Activated CD4-positive, alpha-beta memory T cell treated with anti-CD3 and anti-CD28 coated beads, Interleukin-2, amount 10 ng/mL, durations not matched to agents 7 days and 5 days (primary cell): ENCODE measurements at regions not wholly inside any gene's neighbourhood (a gene's known extent, or its start where the extent isn't known, plus 50 kb on each side); places are given as distances from the start of the nearest gene placed in this dataset.
"Not testable (repeated sequence)": the region's sequence is repeated elsewhere in the genome, so short reads cannot be mapped to it uniquely, and the experiment has no call there.

Source experiments
- CTCF ChIA-PET: fragments of 350-600 bp; sonication (Branson Sonifier 250); formaldehyde crosslinking; loops from one replicate; lab custom pipeline; 2021; ENCODE audit warnings: antibody characterized with exemption, inconsistent platforms; lab: Charles Lee
- POLR2A ChIA-PET: fragments of 350-600 bp; sonication (Branson Sonifier 250); formaldehyde crosslinking; loops from one replicate; lab custom pipeline; 2021; ENCODE audit warnings: antibody characterized with exemption; lab: Charles Lee
- DNase-seq: peaks from one replicate; pipeline ENCODE4 v3.0.0-alpha.2; 2020
- H3K27ac Mint-ChIP-seq: one replicate; pipeline ENCODE4 v1.8.0; 2021; ENCODE audit warnings: mild to moderate bottlenecking, mixed read lengths
- H3K27me3 Mint-ChIP-seq: one replicate; pipeline ENCODE4 v1.8.0; 2021; ENCODE audit warnings: mixed read lengths
- H3K36me3 Mint-ChIP-seq: one replicate; pipeline ENCODE4 v1.8.0; 2021; ENCODE audit warnings: low read depth, mixed read lengths
- H3K4me1 Mint-ChIP-seq: one replicate; pipeline ENCODE4 v1.8.0; 2021; ENCODE audit warnings: mixed read lengths
- H3K4me3 Mint-ChIP-seq: one replicate; pipeline ENCODE4 v1.8.0; 2021; ENCODE audit warnings: mild to moderate bottlenecking, mixed read lengths
- H3K9me3 Mint-ChIP-seq: one replicate; pipeline ENCODE4 v1.8.0; 2021; ENCODE audit warnings: mixed read lengths

DNA sequence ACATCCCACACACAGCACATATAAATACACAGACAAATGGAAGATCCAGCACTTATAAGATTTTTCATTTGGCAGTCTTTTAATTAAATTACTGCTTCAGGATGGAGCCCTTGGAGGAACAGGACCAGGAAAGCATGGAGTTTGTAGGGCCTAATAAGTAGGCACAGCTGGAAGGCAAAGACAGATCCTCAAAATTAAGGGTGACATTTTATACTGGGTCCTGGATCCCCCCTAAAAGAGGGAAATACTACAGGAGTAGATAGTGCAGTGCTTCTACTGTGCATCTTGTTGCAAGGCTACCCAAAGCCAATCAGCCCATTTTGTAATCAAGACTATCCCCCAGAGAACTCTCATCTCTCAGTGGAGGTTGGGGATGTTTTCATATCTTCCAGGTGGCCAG, 1860.7 kb upstream of the PCDH10 start:
- no peaks in the 10 kb centered on the region for H3K27me3 Mint-ChIP-seq
- H3K4me3 Mint-ChIP-seq, result no peak overlapping the region
- H3K9me3 Mint-ChIP-seq, result peaks cover 8% of the 10 kb centered on the region
- DNase-seq, result no peak
- ChIA-PET POLR2A (no interaction called here), CTCF (no interaction called here)
- no peak overlapping the region for H3K27ac Mint-ChIP-seq
- no peaks in the 10 kb centered on the region for H3K4me1 Mint-ChIP-seq
- H3K36me3 Mint-ChIP-seq, result no peaks in the 10 kb centered on the region

DNA sequence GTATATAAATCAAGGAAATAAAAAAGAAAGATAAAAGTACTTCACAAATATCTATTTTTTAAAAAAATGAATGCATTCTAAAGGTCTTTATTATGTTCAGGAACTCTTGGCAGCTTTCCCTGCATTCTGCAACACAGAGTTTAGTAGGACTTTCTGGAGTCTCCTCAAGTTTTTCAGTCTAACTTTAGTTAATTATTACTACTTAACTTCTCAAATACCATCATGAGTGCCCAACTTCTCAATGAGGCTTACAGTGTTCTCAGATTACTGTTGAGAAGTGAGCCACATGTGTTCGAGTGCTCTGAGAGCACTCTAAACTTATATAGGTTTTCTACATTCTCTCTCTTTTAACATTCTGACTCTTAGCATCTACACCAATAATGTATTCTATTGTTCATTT, 1852.9 kb upstream of the PCDH10 start:
- CTCF ChIA-PET, result no interaction called here
- H3K9me3 Mint-ChIP-seq, result no peaks in the 10 kb centered on the region
- no peak overlapping the region for H3K27ac Mint-ChIP-seq
- H3K27me3 Mint-ChIP-seq, result no peaks in the 10 kb centered on the region
- no peak overlapping the region for H3K4me3 Mint-ChIP-seq
- DNase-seq, result no peak
- H3K4me1 Mint-ChIP-seq, result no peaks in the 10 kb centered on the region
- POLR2A ChIA-PET, result no interaction called here
- no peaks in the 10 kb centered on the region for H3K36me3 Mint-ChIP-seq

DNA sequence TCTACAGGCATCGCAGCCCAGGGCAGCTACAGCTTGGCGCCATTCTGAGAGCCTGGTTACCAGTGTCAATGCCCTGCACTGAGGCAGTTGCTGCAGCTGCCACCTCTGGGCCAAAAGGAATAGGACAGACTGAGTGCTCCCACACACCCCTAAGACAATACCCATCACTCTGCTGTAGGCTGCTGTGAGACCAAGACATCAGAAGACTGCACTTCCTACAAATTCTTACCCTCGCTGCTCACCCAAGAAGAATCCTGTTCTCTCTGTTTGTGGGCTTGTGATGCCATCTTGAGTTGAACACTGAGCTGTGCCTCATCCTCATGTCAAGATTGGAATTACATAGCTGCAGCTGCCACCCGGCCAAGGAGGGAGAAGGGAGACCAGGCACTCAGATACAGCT, 1847.0 kb upstream of the PCDH10 start:
- no peak overlapping the region for H3K4me3 Mint-ChIP-seq
- H3K4me1 Mint-ChIP-seq, result no peaks in the 10 kb centered on the region
- peaks cover 4% of the 10 kb centered on the region for H3K9me3 Mint-ChIP-seq
- no peak for DNase-seq
- no peaks in the 10 kb centered on the region for H3K27me3 Mint-ChIP-seq
- POLR2A ChIA-PET, result no interaction called here
- no peak overlapping the region for H3K27ac Mint-ChIP-seq
- H3K36me3 Mint-ChIP-seq, result no peaks in the 10 kb centered on the region
- CTCF ChIA-PET, result no interaction called here

DNA sequence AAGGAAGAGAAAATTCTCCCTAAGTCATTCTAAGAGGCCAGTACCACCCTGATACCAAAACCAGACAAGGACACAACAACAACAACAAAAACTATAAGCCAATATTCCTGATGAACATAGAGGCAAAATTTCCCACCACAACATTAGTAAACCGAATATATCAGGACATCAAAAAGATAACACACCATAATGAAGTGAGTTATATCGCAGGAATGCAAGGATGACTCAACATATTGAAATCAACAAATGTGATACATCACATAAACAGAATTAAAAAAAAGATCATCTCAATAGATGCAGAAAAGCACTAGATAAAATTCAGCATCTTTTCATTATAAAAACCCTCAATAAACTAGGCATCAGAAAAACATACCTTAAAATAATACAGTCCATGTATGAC, 1844.4 kb upstream of the PCDH10 start:
- peaks cover 7% of the 10 kb centered on the region for H3K9me3 Mint-ChIP-seq
- DNase-seq, result no peak
- no peak overlapping the region for H3K4me3 Mint-ChIP-seq
- POLR2A ChIA-PET, result no interaction called here
- no peaks in the 10 kb centered on the region for H3K27me3 Mint-ChIP-seq
- H3K4me1 Mint-ChIP-seq, result no peaks in the 10 kb centered on the region
- no peak overlapping the region for H3K27ac Mint-ChIP-seq
- no peaks in the 10 kb centered on the region for H3K36me3 Mint-ChIP-seq
- CTCF ChIA-PET, result no interaction called here

DNA sequence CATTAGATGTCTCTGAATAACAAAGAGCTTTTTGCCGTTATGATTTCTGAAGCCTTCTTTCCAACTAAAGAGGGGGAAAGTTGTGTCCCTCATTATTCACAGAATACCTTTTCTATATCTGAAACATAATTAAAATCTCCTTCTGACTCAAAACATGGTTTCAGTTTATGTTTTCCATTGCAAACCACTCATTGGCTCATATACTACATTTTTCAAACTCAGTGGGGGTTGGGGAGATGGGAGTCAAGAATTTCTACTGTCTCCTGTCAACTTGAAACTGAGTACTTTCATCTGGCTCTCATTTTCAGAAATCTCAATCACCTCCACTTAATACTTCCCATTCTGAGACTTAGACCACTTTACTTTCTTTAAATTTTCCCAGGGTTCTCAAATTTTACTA, 1839.5 kb upstream of the PCDH10 start:
- CTCF ChIA-PET, result no interaction called here

DNA sequence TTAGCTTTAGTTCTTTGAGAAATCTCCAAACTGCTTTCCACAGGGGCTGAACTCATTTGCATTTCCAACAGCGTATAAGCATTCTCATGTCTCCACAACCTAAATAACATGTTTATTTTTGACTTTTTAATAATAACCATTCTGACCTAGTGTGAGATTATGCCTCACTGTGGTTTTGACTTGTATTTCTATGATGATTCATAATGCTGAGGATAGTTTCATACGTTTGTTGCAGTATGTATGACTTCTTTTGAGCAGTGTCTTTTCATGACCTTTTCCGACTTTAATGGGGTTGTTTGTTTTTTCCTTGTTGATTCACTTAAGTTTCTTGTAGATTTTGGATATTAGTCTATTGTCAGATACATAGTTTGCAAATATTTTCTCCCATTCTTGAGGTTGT, 1833.0 kb upstream of the PCDH10 start:
- no peak for DNase-seq
- Mint-ChIP-seq H3K27me3 (no peaks in the 10 kb centered on the region), H3K4me1 (no peaks in the 10 kb centered on the region), H3K9me3 (peaks cover 1% of the 10 kb centered on the region), H3K36me3 (no peaks in the 10 kb centered on the region), H3K4me3 (no peak overlapping the region), H3K27ac (no peak overlapping the region)
- POLR2A ChIA-PET, result no interaction called here
- CTCF ChIA-PET, result no interaction called here

More for the DNA sequence above, 1839.5 kb upstream of the PCDH10 start:
- H3K27ac Mint-ChIP-seq, result no peak overlapping the region
- DNase-seq, result no peak
- H3K4me1 Mint-ChIP-seq, result no peaks in the 10 kb centered on the region
- no peaks in the 10 kb centered on the region for H3K36me3 Mint-ChIP-seq
- POLR2A ChIA-PET, result no interaction called here
- no peak overlapping the region for H3K4me3 Mint-ChIP-seq
- H3K9me3 Mint-ChIP-seq, result peaks cover 3% of the 10 kb centered on the region
- no peaks in the 10 kb centered on the region for H3K27me3 Mint-ChIP-seq

DNA sequence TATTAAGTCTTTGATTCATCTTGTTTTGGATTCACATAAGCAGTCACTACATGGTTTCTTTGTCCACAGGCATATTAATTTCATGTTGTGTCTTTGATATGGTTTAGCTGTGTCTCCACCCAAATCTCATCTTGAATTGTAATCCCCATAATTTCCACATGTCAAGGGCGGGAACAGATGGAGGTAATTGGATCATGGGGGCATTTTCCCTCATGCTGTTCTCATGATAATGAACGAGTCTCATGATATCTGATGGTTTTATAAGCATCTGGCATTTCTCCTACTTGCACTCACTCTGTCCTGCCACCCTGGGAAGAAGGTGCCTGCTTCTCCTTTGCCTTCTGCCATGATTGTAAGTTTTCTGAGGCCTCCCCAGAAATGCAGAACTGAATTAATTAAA, 1811.2 kb upstream of the PCDH10 start:
- no peaks in the 10 kb centered on the region for H3K27me3 Mint-ChIP-seq
- no peak overlapping the region for H3K4me3 Mint-ChIP-seq
- no peak overlapping the region for H3K27ac Mint-ChIP-seq
- H3K9me3 Mint-ChIP-seq, result no peaks in the 10 kb centered on the region
- CTCF ChIA-PET, result no interaction called here
- H3K4me1 Mint-ChIP-seq, result no peaks in the 10 kb centered on the region
- POLR2A ChIA-PET, result no interaction called here
- H3K36me3 Mint-ChIP-seq, result no peaks in the 10 kb centered on the region
- no peak for DNase-seq

DNA sequence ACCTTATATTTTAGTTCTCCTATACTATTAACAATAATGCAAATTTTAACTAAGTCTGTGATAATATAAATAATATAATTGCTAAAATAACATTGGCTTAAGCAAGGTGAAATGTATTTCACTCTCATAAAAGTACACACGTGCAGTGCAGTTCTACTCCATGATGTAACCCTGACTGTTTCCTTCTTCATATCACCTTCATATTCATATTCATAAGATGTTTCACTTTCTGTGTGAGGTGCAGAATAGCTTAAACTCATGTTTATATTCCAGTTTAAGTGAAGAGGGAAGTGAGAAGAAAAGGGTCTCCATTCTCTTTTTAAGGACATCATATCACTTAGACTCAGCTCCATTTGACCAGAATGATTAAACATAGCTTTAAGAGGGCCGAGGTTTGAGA, 1810.0 kb upstream of the PCDH10 start:
- Mint-ChIP-seq H3K4me3 (no peak overlapping the region), H3K9me3 (no peaks in the 10 kb centered on the region), H3K4me1 (no peaks in the 10 kb centered on the region), H3K27me3 (no peaks in the 10 kb centered on the region), H3K36me3 (no peaks in the 10 kb centered on the region), H3K27ac (no peak overlapping the region)
- CTCF ChIA-PET, result no interaction called here
- POLR2A ChIA-PET, result no interaction called here
- no peak for DNase-seq

DNA sequence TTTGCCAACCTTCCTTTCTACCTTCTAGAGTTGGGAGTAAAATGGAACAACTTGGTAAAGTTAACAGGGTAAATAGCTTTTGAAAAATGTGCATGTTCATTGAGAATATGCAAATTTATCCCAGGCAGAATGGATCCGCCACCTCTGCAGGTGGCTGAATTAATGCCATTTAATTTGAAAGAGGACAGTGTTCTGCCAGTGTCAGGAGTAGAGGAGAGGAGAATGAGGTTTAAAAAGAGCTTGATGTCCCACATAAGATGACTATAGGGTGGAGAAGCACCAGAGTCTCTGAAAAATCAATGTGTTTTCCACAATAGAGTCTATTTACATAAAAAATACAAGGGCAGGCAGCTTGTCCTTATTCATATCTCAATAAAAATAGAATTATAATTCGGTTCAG, 1804.3 kb upstream of the PCDH10 start:
- CTCF ChIA-PET, result no interaction called here
- H3K4me3 Mint-ChIP-seq, result no peak overlapping the region

DNA sequence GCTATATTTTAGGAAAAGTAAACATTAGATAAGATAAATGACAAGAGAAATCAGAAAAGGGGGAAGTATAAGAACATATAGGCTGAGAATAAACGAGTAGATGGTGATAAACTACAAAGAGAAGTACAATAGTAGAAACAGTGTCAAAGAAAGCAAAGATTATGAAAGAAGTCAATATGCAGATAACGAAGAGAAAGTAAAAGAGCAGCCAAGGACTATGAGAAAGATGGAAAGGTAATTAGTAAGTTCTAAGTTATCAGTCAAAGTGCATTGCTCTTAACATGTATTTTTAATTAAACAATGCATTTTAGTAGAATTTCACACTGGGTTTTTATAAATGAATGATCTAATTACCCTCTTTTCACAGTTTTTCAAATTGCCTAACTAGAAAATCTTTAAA, 1801.3 kb upstream of the PCDH10 start:
- no peaks in the 10 kb centered on the region for H3K36me3 Mint-ChIP-seq
- POLR2A ChIA-PET, result no interaction called here
- DNase-seq, result no peak
- H3K27ac Mint-ChIP-seq, result no peak overlapping the region
- CTCF ChIA-PET, result no interaction called here
- no peaks in the 10 kb centered on the region for H3K27me3 Mint-ChIP-seq
- peaks cover 2% of the 10 kb centered on the region for H3K9me3 Mint-ChIP-seq
- no peaks in the 10 kb centered on the region for H3K4me1 Mint-ChIP-seq
- no peak overlapping the region for H3K4me3 Mint-ChIP-seq

More for the DNA sequence above, 1804.3 kb upstream of the PCDH10 start:
- POLR2A ChIA-PET, result no interaction called here
- no peaks in the 10 kb centered on the region for H3K36me3 Mint-ChIP-seq
- H3K27me3 Mint-ChIP-seq, result no peaks in the 10 kb centered on the region
- no peak overlapping the region for H3K27ac Mint-ChIP-seq
- H3K9me3 Mint-ChIP-seq, result no peaks in the 10 kb centered on the region
- DNase-seq, result no peak
- no peaks in the 10 kb centered on the region for H3K4me1 Mint-ChIP-seq

DNA sequence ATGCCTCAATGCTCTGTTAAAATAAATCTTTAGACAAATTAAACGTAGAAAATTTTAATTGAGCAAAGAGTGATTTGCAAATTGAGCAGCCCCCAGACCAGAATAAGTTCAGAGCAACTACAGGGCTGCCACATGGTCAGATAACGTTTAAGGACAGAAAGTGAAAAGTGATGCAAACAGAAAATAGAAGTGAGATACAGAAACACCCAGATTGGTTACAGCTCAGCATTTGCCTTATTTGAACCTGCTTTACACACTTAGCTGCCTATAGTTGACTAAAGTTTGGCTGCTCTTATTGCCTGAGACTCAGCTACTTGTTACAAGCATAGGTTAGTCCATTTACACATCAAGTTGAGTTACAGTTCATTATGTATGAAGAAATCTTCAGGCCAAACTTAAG, 1800.8 kb upstream of the PCDH10 start:
- POLR2A ChIA-PET, result no interaction called here
- peaks cover 2% of the 10 kb centered on the region for H3K9me3 Mint-ChIP-seq
- H3K4me3 Mint-ChIP-seq, result no peak overlapping the region
- no peaks in the 10 kb centered on the region for H3K4me1 Mint-ChIP-seq
- no peak for DNase-seq
- no peaks in the 10 kb centered on the region for H3K27me3 Mint-ChIP-seq
- H3K36me3 Mint-ChIP-seq, result no peaks in the 10 kb centered on the region
- CTCF ChIA-PET, result no interaction called here
- no peak overlapping the region for H3K27ac Mint-ChIP-seq

DNA sequence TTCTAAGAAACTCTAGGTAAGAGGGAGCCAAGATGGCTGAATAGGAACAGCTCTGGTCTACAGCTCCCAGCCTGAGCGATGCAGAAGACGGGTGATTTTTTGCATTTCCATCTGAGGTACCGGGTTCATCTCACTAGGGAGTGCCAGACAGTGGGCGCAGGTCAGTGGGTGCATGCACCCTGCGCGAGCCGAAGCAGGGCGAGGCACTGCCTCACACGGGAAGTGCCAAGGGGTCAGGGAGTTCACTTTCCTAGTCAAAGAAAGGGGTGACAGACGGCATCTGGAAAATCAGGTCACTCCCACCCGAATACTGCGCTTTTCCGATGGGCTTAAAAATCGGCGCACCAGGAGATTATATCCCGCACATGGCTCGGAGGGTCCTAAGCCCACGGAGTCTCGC, 1796.7 kb upstream of the PCDH10 start:
- H3K4me1 Mint-ChIP-seq, H3K27me3 Mint-ChIP-seq, POLR2A ChIA-PET, H3K9me3 Mint-ChIP-seq, H3K36me3 Mint-ChIP-seq, H3K27ac Mint-ChIP-seq, H3K4me3 Mint-ChIP-seq, CTCF ChIA-PET, DNase-seq: not testable (repeated sequence)

DNA sequence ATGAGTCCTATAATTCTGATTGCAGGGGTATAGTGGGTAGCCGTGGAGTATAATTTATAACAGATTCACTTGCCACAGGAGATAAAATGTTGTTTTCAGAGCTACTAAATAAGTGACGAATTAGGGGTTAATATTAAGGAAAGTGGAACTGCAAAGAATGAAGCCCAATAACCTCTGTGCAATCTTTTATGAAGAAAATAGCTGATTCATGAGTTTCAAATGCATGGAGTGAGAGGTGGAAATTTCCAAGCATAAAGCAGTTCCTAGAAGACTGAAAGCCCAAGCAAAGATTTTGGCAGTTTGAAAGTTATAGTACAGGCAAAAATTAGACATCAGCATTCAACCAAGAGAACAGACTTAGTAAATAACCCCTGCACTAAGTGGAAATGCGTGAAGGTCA, 1782.4 kb upstream of the PCDH10 start:
- DNase-seq, result no peak
- CTCF ChIA-PET, result no interaction called here
- H3K4me3 Mint-ChIP-seq, result no peak overlapping the region
- no peaks in the 10 kb centered on the region for H3K27me3 Mint-ChIP-seq
- POLR2A ChIA-PET, result no interaction called here
- H3K36me3 Mint-ChIP-seq, result no peaks in the 10 kb centered on the region
- H3K9me3 Mint-ChIP-seq, result no peaks in the 10 kb centered on the region
- H3K27ac Mint-ChIP-seq, result no peak overlapping the region
- no peaks in the 10 kb centered on the region for H3K4me1 Mint-ChIP-seq

DNA sequence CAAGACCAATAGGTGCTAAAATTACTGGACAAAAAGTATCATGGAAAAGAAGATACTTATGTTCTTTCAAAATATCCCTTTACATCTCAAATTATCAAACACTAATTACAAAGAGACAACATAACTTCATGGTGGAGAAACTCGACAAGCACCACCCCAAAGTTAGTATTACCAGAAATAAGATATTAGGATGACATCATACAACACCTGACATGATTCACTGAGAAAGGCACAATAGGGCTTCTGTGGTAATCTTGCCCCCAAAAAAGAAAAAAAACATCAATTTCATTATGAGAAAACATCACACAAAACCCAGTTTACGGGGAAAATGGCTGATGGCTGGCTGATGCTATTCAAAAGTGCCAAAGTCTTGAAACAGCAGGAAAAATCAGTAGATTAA, 1781.7 kb upstream of the PCDH10 start:
- Mint-ChIP-seq H3K27me3 (no peaks in the 10 kb centered on the region), H3K9me3 (no peaks in the 10 kb centered on the region), H3K4me1 (no peaks in the 10 kb centered on the region), H3K4me3 (no peak overlapping the region), H3K36me3 (no peaks in the 10 kb centered on the region), H3K27ac (no peak overlapping the region)
- CTCF ChIA-PET, result no interaction called here
- POLR2A ChIA-PET, result no interaction called here
- no peak for DNase-seq

DNA sequence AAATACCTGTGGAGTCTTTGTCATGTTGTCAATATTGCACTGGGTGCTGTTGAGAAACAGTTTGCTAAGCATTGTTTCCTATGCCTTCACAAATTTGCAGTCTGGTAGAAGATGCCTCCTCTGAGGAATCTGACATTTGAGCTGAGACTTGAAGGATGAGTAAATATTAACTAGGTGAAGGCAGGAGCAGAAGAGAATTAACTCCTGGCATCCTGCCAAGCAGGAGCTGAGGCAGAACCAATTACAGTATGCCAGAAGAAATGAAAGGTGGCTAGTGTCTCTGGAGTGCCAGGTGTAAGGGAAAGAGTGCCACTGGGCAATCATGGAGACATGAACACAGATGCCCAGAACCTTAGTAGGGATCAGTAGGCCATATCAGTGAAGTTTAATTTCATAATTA, 1778.2 kb upstream of the PCDH10 start:
- Mint-ChIP-seq H3K4me1 (no peaks in the 10 kb centered on the region), H3K4me3 (no peak overlapping the region), H3K27me3 (no peaks in the 10 kb centered on the region), H3K27ac (no peak overlapping the region), H3K9me3 (peaks cover 3% of the 10 kb centered on the region), H3K36me3 (no peaks in the 10 kb centered on the region)
- CTCF ChIA-PET, result no interaction called here
- DNase-seq, result no peak
- POLR2A ChIA-PET, result no interaction called here
